Endothelial cell of umbilical vein (primary cell): ENCODE measurements at regions not wholly inside any gene's neighbourhood (a gene's known extent, or its start where the extent isn't known, plus 50 kb on each side); places are given as distances from the start of the nearest gene placed in this dataset.

Experiments used
- BruUV-seq: library from RNA; stranded (reverse); fragments of 400-500 nt; replicated peaks from 2 replicates; lab custom pipeline; 2021; lab: Mats Ljungman, UMichigan
- CTCF ChIA-PET: fragments of 300-600, 350-600 bp; sonication (Branson Sonifier 250); formaldehyde crosslinking; loops from one replicate; lab custom pipeline; 2021; ENCODE audit warnings: antibody characterized with exemption, inconsistent platforms; lab: Charles Lee
- POLR2A ChIA-PET: fragments of 300-600, 350-600 bp; sonication (Branson Sonifier 250); formaldehyde crosslinking; loops from one replicate; lab custom pipeline; 2021; ENCODE audit warnings: antibody characterized with exemption, inconsistent platforms; lab: Charles Lee
- DNase-seq: peaks from one replicate; pipeline ENCODE4 v3.0.0-alpha.2; 2011; ENCODE audit warnings: low read depth, low spot score
- FAIRE-seq: peaks from 2 replicates; lab custom pipeline; 2011; peaks lifted over from hg19 to GRCh38; lab: Jason Lieb, UNC
- H2AFZ ChIP-seq: 2 replicates; pipeline ENCODE4 v1.6.0; 2012; ENCODE audit warnings: low read depth, low read length, control low read depth, inconsistent platforms
- H3K27ac ChIP-seq: 2 replicates; pipeline ENCODE4 v1.5.1; 2011; ENCODE audit warnings: low read depth, mild to moderate bottlenecking, control low read depth, low read length, moderate library complexity; ENCODE audit not compliant: insufficient read depth
- H3K27me3 ChIP-seq, 2 experiments: 2 replicates each; pipeline versions ENCODE4 v1.6.0 to v1.6.1; 2011; ENCODE audit warnings: low read length in 2 of 2, mixed read lengths in 1 of 2; ENCODE audit not compliant: control insufficient read depth in 2 of 2, insufficient read depth in 2 of 2
- H3K36me3 ChIP-seq, 2 experiments: 2 replicates in 1 of 2; 3 replicates in 1 of 2; pipeline ENCODE4 v1.5.1; 2011; ENCODE audit warnings: low read length in 2 of 2, mild to moderate bottlenecking in 1 of 2, moderate library complexity in 1 of 2; ENCODE audit not compliant: control insufficient read depth in 2 of 2, insufficient read depth in 2 of 2; ENCODE audit errors: extremely low read depth in 1 of 2
- H3K4me1 ChIP-seq: 3 replicates; pipeline ENCODE4 v1.5.1; 2011; ENCODE audit warnings: mild to moderate bottlenecking, low read length; ENCODE audit not compliant: control insufficient read depth, insufficient read depth; ENCODE audit errors: extremely low read depth
- H3K4me2 ChIP-seq: 2 replicates; pipeline ENCODE4 v1.6.1; 2011; ENCODE audit warnings: low read length, control low read depth, mixed read lengths; ENCODE audit not compliant: insufficient read depth
- H3K4me3 ChIP-seq, 3 experiments: fragments of 200-600 bp in 1 of 3; sonication (generic), shearing (Covaris generic) in 1 of 3; replicated peaks in 1 of 3; 2 replicates each; pipeline ENCODE4 v1.5.1; 2011 to 2016; ENCODE audit warnings: control low read depth in 3 of 3, low read length in 3 of 3, mild to moderate bottlenecking in 2 of 3, inconsistent platforms in 1 of 3, low read depth in 1 of 3, moderate library complexity in 1 of 3; ENCODE audit not compliant: insufficient read depth in 1 of 3
- H3K79me2 ChIP-seq: 2 replicates; pipeline ENCODE4 v1.6.0; 2012; ENCODE audit warnings: low read length, inconsistent platforms; ENCODE audit not compliant: control insufficient read depth, insufficient read depth
- H3K9ac ChIP-seq: replicated peaks from 2 replicates; pipeline ENCODE3; 2011; ENCODE audit warnings: low read length, control low read depth; ENCODE audit not compliant: insufficient read depth; ENCODE audit errors: extremely low read depth
- H3K9me1 ChIP-seq: replicated peaks from 3 replicates; pipeline ENCODE4 v1.6.0; 2011; ENCODE audit warnings: mild to moderate bottlenecking, low read length; ENCODE audit not compliant: control insufficient read depth, insufficient read depth; ENCODE audit errors: extremely low read depth
- H3K9me3 ChIP-seq: replicated peaks from 2 replicates; pipeline ENCODE4 v1.5.1; 2012; ENCODE audit warnings: low read length, inconsistent platforms; ENCODE audit not compliant: control insufficient read depth, insufficient read depth
- H4K20me1 ChIP-seq: replicated peaks from 2 replicates; pipeline ENCODE3; 2011; ENCODE audit warnings: mild to moderate bottlenecking, low read length; ENCODE audit not compliant: control insufficient read depth, insufficient read depth; ENCODE audit errors: extremely low read depth
- CTCF ChIP-seq, 2 donors: IDR thresholded peaks; 1 replicate in 1 of 2; 2 replicates in 1 of 2; pipeline ENCODE4 v1.5.1; 2011; ENCODE audit warnings: low read length in 2 of 2, mild to moderate bottlenecking in 2 of 2, moderate library complexity in 2 of 2, control low read depth in 1 of 2, inconsistent platforms in 1 of 2, low read depth in 1 of 2; ENCODE audit not compliant: insufficient read depth in 1 of 2; ENCODE audit errors: extremely low read depth in 1 of 2
- GATA2 ChIP-seq: IDR thresholded peaks from 2 replicates; pipeline ENCODE4 v1.7.0; 2011; ENCODE audit warnings: low read depth, mild to moderate bottlenecking, moderate library complexity, mixed read lengths, low read length; ENCODE audit not compliant: insufficient read length, insufficient read depth
- POLR2A ChIP-seq: IDR thresholded peaks from 2 replicates; pipeline ENCODE4 v1.6.1; 2012; ENCODE audit warnings: low read depth, mild to moderate bottlenecking, control low read depth, low read length
- POLR2AphosphoS5 ChIP-seq: IDR thresholded peaks from 2 replicates; pipeline ENCODE4 v1.6.1; 2012; ENCODE audit warnings: low read depth, mild to moderate bottlenecking, control low read depth, low read length, moderate library complexity; ENCODE audit not compliant: insufficient read depth
- dilution Hi-C: fragments of 300-500 bp; cut with MboI; formaldehyde crosslinking; loops from one replicate; pipeline ENCODE4 v1.15.0; 2019; ENCODE audit warnings: low sequenced_read_pairs; ENCODE audit not compliant: extremely low pct_ligation_motif_present
- intact Hi-C: fragments of 100-400 bp; cut with micrococcal nuclease; formaldehyde crosslinking; loops from one replicate; pipeline ENCODE4 v1.10.0; 2022

GRCh38 chr13:40213779-40214178 is 452.7 kb downstream of the FOXO1 start:
- CTCF ChIA-PET = no interaction called here
- H3K27me3 ChIP-seq = no peaks in the 10 kb centered on the region
- DNase-seq (no peak), FAIRE-seq (no peak)
- no peaks in the 10 kb centered on the region for H3K9me1 ChIP-seq
- H3K4me1 ChIP-seq = no peaks in the 10 kb centered on the region
- H3K4me2 ChIP-seq = no peak overlapping the region
- no peaks in the 10 kb centered on the region for H3K36me3 ChIP-seq
- H3K9me3 ChIP-seq = no peaks in the 10 kb centered on the region
- POLR2A ChIA-PET = no interaction called here
- BruUV-seq = no TSS peak
- no peak overlapping the region for H2AFZ ChIP-seq
- no peaks in the 10 kb centered on the region for H3K79me2 ChIP-seq
- no peak overlapping the region for H3K9ac ChIP-seq
- no peak overlapping the region for H3K4me3 ChIP-seq
- no peaks in the 10 kb centered on the region for H4K20me1 ChIP-seq
- intact Hi-C loops = no loop called here
- H3K27ac ChIP-seq = no peak overlapping the region
- dilution Hi-C loops = no loop called here
- TF ChIP-seq GATA2 = no peak

- H3K4me2 ChIP-seq = no peak overlapping the region
- H4K20me1 ChIP-seq = no peaks in the 10 kb centered on the region
- no peak overlapping the region for H3K4me3 ChIP-seq
- H3K79me2 ChIP-seq = no peaks in the 10 kb centered on the region
- TF ChIP-seq GATA2 = no peak
- TF ChIP-seq CTCF (IDR thresholded peaks at IDR 0.05; ENCODE audit: extremely low read depth in 1 of 2, insufficient read depth in 1 of 2, low read depth in 1 of 2, low read length in 2 of 2) = no peak
- TF ChIP-seq POLR2A = no peak
- no peak for TF ChIP-seq POLR2AphosphoS5
- H3K4me1 ChIP-seq = no peaks in the 10 kb centered on the region
- no peaks in the 10 kb centered on the region for H3K9me1 ChIP-seq
- ChIA-PET POLR2A (no interaction called here), CTCF (interaction anchor here (0.8 kb wide), 1 partner anchor 17 kb away, joined by 3 read pairs; no protein-coding TSS in a partner anchor)
- no peak overlapping the region for H2AFZ ChIP-seq
- intact Hi-C loops = no loop called here
- DNase-seq (no peak), FAIRE-seq (no peak)
- dilution Hi-C loops = no loop called here
- no peak overlapping the region for H3K27ac ChIP-seq
- no TSS peak for BruUV-seq
- no peaks in the 10 kb centered on the region for H3K27me3 ChIP-seq
- H3K36me3 ChIP-seq = no peaks in the 10 kb centered on the region
- no peak overlapping the region for H3K9ac ChIP-seq
- H3K9me3 ChIP-seq = no peaks in the 10 kb centered on the region
Measured at GRCh38 chr13:40215311-40215710, 451.1 kb downstream of the FOXO1 start.
